HCT116 (cell line): ENCODE measurements at regions not wholly inside any gene's neighbourhood (a gene's known extent, or its start where the extent isn't known, plus 50 kb on each side); places are given as distances from the start of the nearest gene placed in this dataset.

Experiments
- ATAC-seq: fragments of 200-7000 bp; cut with Tn5 transposase; 2 replicates; pipeline ENCODE4 v1.9.1; 2020; ENCODE audit warnings: mild to moderate bottlenecking, moderate library complexity
- BruUV-seq: library from RNA; stranded (reverse); fragments of 400-500 nt; replicated peaks from 2 replicates; lab custom pipeline; 2021; lab: Mats Ljungman, UMichigan
- CTCF ChIA-PET: fragments of 300-600 bp; sonication (Branson Sonifier 250); formaldehyde crosslinking; loops from one replicate; lab custom pipeline; 2021; ENCODE audit warnings: antibody characterized with exemption; lab: Charles Lee
- POLR2A ChIA-PET: fragments of 300-600, 350-600 bp; sonication (Branson Sonifier 250); formaldehyde crosslinking; loops from one replicate; lab custom pipeline; 2021; ENCODE audit warnings: antibody characterized with exemption; lab: Charles Lee
- RAD21 ChIA-PET, 2 experiments: fragments of 300-600 bp; sonication (Branson Sonifier 250); formaldehyde crosslinking; loops; one replicate each; lab custom pipeline; 2023; ENCODE audit warnings: low total read pairs in 2 of 2; ENCODE audit not compliant: uncharacterized antibody in 2 of 2, unreplicated experiment in 2 of 2, low non-redundant PET in 1 of 2; lab: Charles Lee
- DNase-seq: peaks from one replicate; pipeline ENCODE4 v3.0.0-alpha.2; 2010; ENCODE audit warnings: low read depth, low spot score
- H2AFZ ChIP-seq: fragments of 200-600 bp; shearing (Covaris generic), sonication (generic); 2 replicates; pipeline ENCODE4 v1.6.1; 2017; ENCODE audit warnings: low read depth, mixed run types, mixed read lengths, antibody characterized with exemption, low read length; ENCODE audit not compliant: poor library complexity, severe bottlenecking
- H3K27ac ChIP-seq: 2 replicates; pipeline ENCODE4 v1.5.1; 2012; ENCODE audit warnings: low read depth, low read length
- H3K27me3 ChIP-seq: fragments of 200-600 bp; sonication (generic); 2 replicates; pipeline ENCODE4 v1.6.1; 2016; ENCODE audit warnings: mixed run types, low read length, mixed read lengths; ENCODE audit not compliant: insufficient read depth
- H3K36me3 ChIP-seq, 2 experiments: fragments of 200-500 bp in 1 of 2; fragments of 200-600 bp in 1 of 2; sonication (Bioruptor generic) in 1 of 2; sonication (generic) in 1 of 2; 2 replicates each; pipeline versions ENCODE4 v1.5.1 to v1.6.1; 2014 to 2016; ENCODE audit warnings: low read length in 2 of 2, inconsistent platforms in 1 of 2, mixed read lengths in 1 of 2, mixed run types in 1 of 2; ENCODE audit not compliant: insufficient read depth in 2 of 2, control insufficient read depth in 1 of 2
- H3K4me1 ChIP-seq, 2 experiments: fragments of 200-600 bp in 1 of 2; sonication (generic) in 1 of 2; 2 replicates each; pipeline versions ENCODE4 v1.5.1 to v1.6.1; 2012 to 2017; ENCODE audit warnings: low read length in 2 of 2, inconsistent platforms in 1 of 2, mild to moderate bottlenecking in 1 of 2, mixed read lengths in 1 of 2, mixed run types in 1 of 2, moderate library complexity in 1 of 2; ENCODE audit not compliant: insufficient read depth in 2 of 2, control insufficient read depth in 1 of 2
- H3K4me2 ChIP-seq: fragments of 200-600 bp; sonication (generic); 2 replicates; pipeline ENCODE4 v1.6.1; 2017; ENCODE audit warnings: mixed run types, low read length, mixed read lengths
- H3K4me3 ChIP-seq, 2 experiments: fragments of 200-600 bp in 1 of 2; sonication (generic) in 1 of 2; replicated peaks in 1 of 2; 2 replicates each; pipeline ENCODE4 v1.5.1; 2011 to 2016; ENCODE audit warnings: low read length in 2 of 2, control low read depth in 1 of 2, low read depth in 1 of 2, mild to moderate bottlenecking in 1 of 2, mixed read lengths in 1 of 2, mixed run types in 1 of 2
- H3K79me2 ChIP-seq: fragments of 200-600 bp; sonication (generic); 2 replicates; pipeline ENCODE4 v1.6.1; 2017; ENCODE audit warnings: mild to moderate bottlenecking, mixed run types, low read length, moderate library complexity, mixed read lengths; ENCODE audit not compliant: insufficient read depth
- H3K9ac ChIP-seq: fragments of 200-600 bp; sonication (generic); 2 replicates; pipeline ENCODE4 v1.6.1; 2016; ENCODE audit warnings: low read length, mixed read lengths
- H3K9me2 ChIP-seq: fragments of 200-600 bp; sonication (generic), shearing (Covaris generic); 2 replicates; pipeline ENCODE4 v1.6.1; 2017; ENCODE audit warnings: mixed run types, mild to moderate bottlenecking, moderate library complexity; ENCODE audit not compliant: insufficient read depth
- H3K9me3 ChIP-seq, 2 experiments: fragments of 200-500 bp in 1 of 2; fragments of 200-600 bp in 1 of 2; sonication (Bioruptor generic) in 1 of 2; sonication (generic) in 1 of 2; 2 replicates each; pipeline ENCODE4 v1.6.1; 2014 to 2017; ENCODE audit warnings: low read length in 2 of 2, mixed read lengths in 2 of 2, inconsistent platforms in 1 of 2, low read depth in 1 of 2, mild to moderate bottlenecking in 1 of 2, mixed run types in 1 of 2, moderate library complexity in 1 of 2; ENCODE audit not compliant: control insufficient read depth in 1 of 2, insufficient read depth in 1 of 2
- H4K20me1 ChIP-seq: fragments of 200-600 bp; sonication (generic), shearing (Covaris generic); 2 replicates; pipeline ENCODE4 v1.6.1; 2017; ENCODE audit warnings: mixed run types, mild to moderate bottlenecking, moderate library complexity; ENCODE audit not compliant: insufficient read depth
- CBX3 ChIP-seq: IDR thresholded peaks from 2 replicates; pipeline ENCODE4 v1.6.1; 2012; ENCODE audit warnings: low read depth
- EGR1 ChIP-seq: IDR thresholded peaks from 2 replicates; pipeline ENCODE4 v1.6.1; 2012; ENCODE audit warnings: low read depth
- ELF1 ChIP-seq: IDR thresholded peaks from 2 replicates; pipeline ENCODE4 v1.6.1; 2012; ENCODE audit warnings: low read depth, borderline replicate concordance
- EZH2phosphoT487 ChIP-seq: fragments of 200-600 bp; IDR thresholded peaks from 2 replicates; pipeline ENCODE4 v1.6.1; 2018; ENCODE audit warnings: antibody characterized with exemption, borderline replicate concordance
- FOSL1 ChIP-seq: IDR thresholded peaks from 2 replicates; pipeline ENCODE4 v1.6.1; 2012; ENCODE audit warnings: low read depth
- JUND ChIP-seq: IDR thresholded peaks from 2 replicates; pipeline ENCODE4 v1.6.1; 2012
- MAX ChIP-seq: IDR thresholded peaks from 2 replicates; pipeline ENCODE4 v1.6.1; 2012
- POLR2A ChIP-seq: IDR thresholded peaks from 2 replicates; pipeline ENCODE4 v1.7.0; 2011; ENCODE audit warnings: borderline replicate concordance; ENCODE audit not compliant: insufficient read depth, insufficient read length; ENCODE audit errors: extremely low read depth
- POLR2AphosphoS5 ChIP-seq: IDR thresholded peaks from 2 replicates; pipeline ENCODE4 v1.6.1; 2011; ENCODE audit warnings: mild to moderate bottlenecking, low read depth, low read length, moderate library complexity
- RAD21 ChIP-seq: IDR thresholded peaks from 2 replicates; pipeline ENCODE4 v1.6.1; 2012; ENCODE audit warnings: low read depth, mild to moderate bottlenecking
- REST ChIP-seq: IDR thresholded peaks from 2 replicates; pipeline ENCODE4 v1.6.1; 2012; ENCODE audit warnings: low read depth
- SIN3A ChIP-seq: IDR thresholded peaks from 2 replicates; pipeline ENCODE4 v1.6.1; 2012; ENCODE audit warnings: low read depth
- SP1 ChIP-seq: IDR thresholded peaks from 2 replicates; pipeline ENCODE4 v1.6.1; 2012; ENCODE audit warnings: low read depth
- TCF7L2 ChIP-seq: IDR thresholded peaks from 2 replicates; pipeline ENCODE4 v1.7.0; 2011; ENCODE audit warnings: borderline replicate concordance, inconsistent platforms; ENCODE audit not compliant: insufficient read depth, insufficient read length; ENCODE audit errors: extremely low read depth
- YY1 ChIP-seq: IDR thresholded peaks from 2 replicates; pipeline ENCODE4 v1.6.1; 2011; ENCODE audit warnings: low read length, low read depth, moderate library complexity, mild to moderate bottlenecking; ENCODE audit not compliant: insufficient replicate concordance; ENCODE audit errors: extremely low read depth
- ZFX ChIP-seq: fragments of 450-650 bp; IDR thresholded peaks from 2 replicates; pipeline ENCODE4 v1.6.1; 2017
- ZNF274 ChIP-seq: fragments of 200-500 bp; sonication (Bioruptor generic); IDR thresholded peaks from 2 replicates; pipeline ENCODE4 v1.6.1; 2014; ENCODE audit warnings: mild to moderate bottlenecking, low read depth, low read length, inconsistent platforms
- intact Hi-C: fragments of 100-400 bp; cut with micrococcal nuclease; formaldehyde crosslinking; loops from 2 replicates; pipeline ENCODE4 v1.10.0; 2022

GRCh38 chr9:74358959-74359358 is 138.2 kb upstream of the RORB start (continued):
- no peak for TF ChIP-seq REST

- no peaks in the 10 kb centered on the region for H3K36me3 ChIP-seq
- H3K9me3 ChIP-seq, result peaks cover 0 to 4% of the 10 kb centered on the region in 2 experiments; a peak in 1 of 4 replicates
- H3K9ac ChIP-seq, result no peak overlapping the region
- no TSS peak for BruUV-seq
- ChIA-PET POLR2A (no interaction called here), CTCF (no interaction called here), RAD21 (no interaction called here)
- no peaks in the 10 kb centered on the region for H4K20me1 ChIP-seq
- ATAC-seq (no peak), DNase-seq (no peak)
- TF ChIP-seq JUND, result no peak
- no peak for TF ChIP-seq ZFX
- no peak for TF ChIP-seq ELF1
- TF ChIP-seq FOSL1, result no peak
- no peak for TF ChIP-seq CBX3
- TF ChIP-seq TCF7L2, result no peak
- TF ChIP-seq SP1, result no peak
- no peak for TF ChIP-seq YY1
- no peak for TF ChIP-seq ZNF274
- TF ChIP-seq REST, result no peak
- TF ChIP-seq EZH2phosphoT487, result no peak
- TF ChIP-seq POLR2A, result no peak
- no peak for TF ChIP-seq EGR1
- TF ChIP-seq RAD21, result no peak
- no peak for TF ChIP-seq POLR2AphosphoS5
- no peak for TF ChIP-seq MAX
- TF ChIP-seq SIN3A, result no peak
- H3K9me2 ChIP-seq, result no peaks in the 10 kb centered on the region
- no peak overlapping the region for H3K27ac ChIP-seq
- no peak overlapping the region for H3K4me2 ChIP-seq
- no peaks in the 10 kb centered on the region for H3K27me3 ChIP-seq
- no peaks in the 10 kb centered on the region for H3K79me2 ChIP-seq
- no peaks in the 10 kb centered on the region for H3K4me1 ChIP-seq
- intact Hi-C loops, result no loop called here
- H2AFZ ChIP-seq, result no peak overlapping the region
- no peak overlapping the region for H3K4me3 ChIP-seq
Measured at GRCh38 chr9:74361508-74361907, 135.6 kb upstream of the RORB start.
